ENCODE measurements at regions not wholly inside any gene's neighbourhood (a gene's known extent, or its start where the extent isn't known, plus 50 kb on each side); places are given as distances from the start of the nearest gene placed in this dataset.

GRCh38 chr17:71477356-71477755 lies 643.5 kb upstream of the SOX9 start:
- Histone ChIP-seq H3K9ac (ENCODE audit: low read length) (no peak overlapping the region), H3K4me3 (ENCODE audit: low read length) (no peak overlapping the region), H3K27me3 (ENCODE audit: control insufficient read depth, insufficient read depth, low read length) (no peaks in the 10 kb centered on the region), H3K4me1 (ENCODE audit: control insufficient read depth, low read depth, low read length) (no peaks in the 10 kb centered on the region), H3K36me3 (ENCODE audit: control insufficient read depth, low read depth, low read length) (no peaks in the 10 kb centered on the region), H3K9me3 (ENCODE audit: control insufficient read depth, low read depth, low read length) (no peaks in the 10 kb centered on the region), H3K27ac (ENCODE audit: low read length) (no peak overlapping the region)

GRCh38 chr17:71480099-71480498 lies 640.7 kb upstream of the SOX9 start:
- no peak overlapping the region for H3K27ac ChIP-seq (ENCODE audit: low read length)
- H3K9me3 ChIP-seq (ENCODE audit: control insufficient read depth, low read depth, low read length) = no peaks in the 10 kb centered on the region
- no peaks in the 10 kb centered on the region for H3K27me3 ChIP-seq (ENCODE audit: control insufficient read depth, insufficient read depth, low read length)
- no peak overlapping the region for H3K4me3 ChIP-seq (ENCODE audit: low read length)
- no peaks in the 10 kb centered on the region for H3K36me3 ChIP-seq (ENCODE audit: control insufficient read depth, low read depth, low read length)
- no peak overlapping the region for H3K9ac ChIP-seq (ENCODE audit: low read length)
- no peaks in the 10 kb centered on the region for H3K4me1 ChIP-seq (ENCODE audit: control insufficient read depth, low read depth, low read length)

- H3K9me3 ChIP-seq (ENCODE audit: control insufficient read depth, low read depth, low read length) = no peaks in the 10 kb centered on the region
- no peaks in the 10 kb centered on the region for H3K4me1 ChIP-seq (ENCODE audit: control insufficient read depth, low read depth, low read length)
- H3K9ac ChIP-seq (ENCODE audit: low read length) = no peak overlapping the region
- H3K36me3 ChIP-seq (ENCODE audit: control insufficient read depth, low read depth, low read length) = no peaks in the 10 kb centered on the region
- no peaks in the 10 kb centered on the region for H3K27me3 ChIP-seq (ENCODE audit: control insufficient read depth, insufficient read depth, low read length)
- no peak overlapping the region for H3K27ac ChIP-seq (ENCODE audit: low read length)
- H3K4me3 ChIP-seq (ENCODE audit: low read length) = no peak overlapping the region
Measured at GRCh38 chr17:71482625-71483024, 638.2 kb upstream of the SOX9 start.

- Histone ChIP-seq H3K27ac (ENCODE audit: low read length) (no peak overlapping the region), H3K4me3 (ENCODE audit: low read length) (no peak overlapping the region), H3K4me1 (ENCODE audit: control insufficient read depth, low read depth, low read length) (no peaks in the 10 kb centered on the region), H3K9me3 (ENCODE audit: control insufficient read depth, low read depth, low read length) (no peaks in the 10 kb centered on the region), H3K36me3 (ENCODE audit: control insufficient read depth, low read depth, low read length) (no peaks in the 10 kb centered on the region), H3K9ac (ENCODE audit: low read length) (no peak overlapping the region), H3K27me3 (ENCODE audit: control insufficient read depth, insufficient read depth, low read length) (no peaks in the 10 kb centered on the region)
Measured at GRCh38 chr17:71484546-71484945, 636.3 kb upstream of the SOX9 start.

DNA sequence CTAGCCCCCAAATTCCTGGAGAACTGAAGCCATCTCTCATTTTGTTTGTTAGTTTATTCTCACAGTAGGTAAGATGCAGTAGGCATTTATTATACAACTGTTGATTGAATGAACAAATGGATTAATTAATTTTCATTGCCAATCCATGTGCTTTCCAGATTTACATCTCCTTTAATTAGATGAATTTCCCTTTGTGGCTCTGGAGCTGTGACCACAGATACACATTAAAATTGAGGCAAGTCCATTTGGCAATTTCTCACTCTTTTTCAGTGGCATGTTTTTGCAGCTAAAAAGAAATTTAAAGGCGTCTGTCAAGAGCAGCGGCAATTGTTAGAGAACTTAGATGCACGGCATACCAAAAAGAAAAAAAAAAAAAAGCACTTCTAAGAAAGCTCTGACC lies 635.4 kb upstream of the SOX9 start:
- no peak overlapping the region for H3K9ac ChIP-seq (ENCODE audit: low read length)
- H3K9me3 ChIP-seq (ENCODE audit: control insufficient read depth, low read depth, low read length) = no peaks in the 10 kb centered on the region
- H3K36me3 ChIP-seq (ENCODE audit: control insufficient read depth, low read depth, low read length) = no peaks in the 10 kb centered on the region
- H3K4me1 ChIP-seq (ENCODE audit: control insufficient read depth, low read depth, low read length) = no peaks in the 10 kb centered on the region
- no peak overlapping the region for H3K27ac ChIP-seq (ENCODE audit: low read length)
- no peaks in the 10 kb centered on the region for H3K27me3 ChIP-seq (ENCODE audit: control insufficient read depth, insufficient read depth, low read length)
- no peak overlapping the region for H3K4me3 ChIP-seq (ENCODE audit: low read length)

DNA sequence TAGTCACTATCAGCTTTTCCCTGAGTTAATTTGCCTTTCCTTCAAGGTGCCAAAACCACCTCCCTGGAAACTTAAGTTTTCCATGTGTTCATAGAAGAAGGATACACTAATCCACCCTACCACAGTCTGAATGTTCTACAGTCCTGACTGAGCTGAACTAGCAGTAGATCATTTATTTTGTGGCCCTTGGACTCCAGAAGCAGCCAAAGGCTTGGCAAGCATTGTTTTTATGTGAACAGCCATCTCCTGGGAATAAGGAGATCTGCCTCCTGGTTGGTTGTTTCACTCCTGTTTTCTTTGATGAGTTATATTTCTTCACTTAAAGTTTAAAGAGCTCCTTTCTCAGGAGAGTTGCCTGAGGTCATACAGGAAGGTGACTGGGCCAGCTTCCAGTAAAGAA lies 634.6 kb upstream of the SOX9 start:
- no peak overlapping the region for H3K27ac ChIP-seq (ENCODE audit: low read length)
- no peaks in the 10 kb centered on the region for H3K36me3 ChIP-seq (ENCODE audit: control insufficient read depth, low read depth, low read length)

DNA sequence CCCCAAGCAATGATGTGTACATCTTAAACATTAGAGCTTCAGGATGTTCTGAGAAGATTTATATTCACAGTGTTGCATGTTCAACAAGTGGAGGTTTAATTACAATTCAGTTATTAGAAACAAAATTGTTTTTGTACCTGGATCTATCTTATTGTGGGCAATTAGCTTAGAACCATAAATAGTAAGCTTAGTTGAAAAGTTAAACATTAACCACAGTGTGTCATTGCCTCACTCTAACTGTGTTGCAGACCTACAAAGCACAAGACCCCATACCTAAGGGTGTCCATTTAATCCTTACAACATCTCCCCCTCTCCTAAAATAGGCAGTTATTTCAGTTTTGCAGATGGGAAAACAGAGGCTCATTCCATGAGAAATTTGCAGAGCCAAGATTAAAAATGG lies 632.0 kb upstream of the SOX9 start:
- Histone ChIP-seq H3K36me3 (ENCODE audit: control insufficient read depth, low read depth, low read length) (no peaks in the 10 kb centered on the region), H3K9me3 (ENCODE audit: control insufficient read depth, low read depth, low read length) (no peaks in the 10 kb centered on the region), H3K27me3 (ENCODE audit: control insufficient read depth, insufficient read depth, low read length) (no peaks in the 10 kb centered on the region), H3K27ac (ENCODE audit: low read length) (no peak overlapping the region), H3K9ac (ENCODE audit: low read length) (no peak overlapping the region), H3K4me1 (ENCODE audit: control insufficient read depth, low read depth, low read length) (no peaks in the 10 kb centered on the region), H3K4me3 (ENCODE audit: low read length) (no peak overlapping the region)

More for the DNA sequence above, 634.6 kb upstream of the SOX9 start:
- no peaks in the 10 kb centered on the region for H3K27me3 ChIP-seq (ENCODE audit: control insufficient read depth, insufficient read depth, low read length)
- no peak overlapping the region for H3K9ac ChIP-seq (ENCODE audit: low read length)
- no peaks in the 10 kb centered on the region for H3K9me3 ChIP-seq (ENCODE audit: control insufficient read depth, low read depth, low read length)
- no peak overlapping the region for H3K4me3 ChIP-seq (ENCODE audit: low read length)
- no peaks in the 10 kb centered on the region for H3K4me1 ChIP-seq (ENCODE audit: control insufficient read depth, low read depth, low read length)

DNA sequence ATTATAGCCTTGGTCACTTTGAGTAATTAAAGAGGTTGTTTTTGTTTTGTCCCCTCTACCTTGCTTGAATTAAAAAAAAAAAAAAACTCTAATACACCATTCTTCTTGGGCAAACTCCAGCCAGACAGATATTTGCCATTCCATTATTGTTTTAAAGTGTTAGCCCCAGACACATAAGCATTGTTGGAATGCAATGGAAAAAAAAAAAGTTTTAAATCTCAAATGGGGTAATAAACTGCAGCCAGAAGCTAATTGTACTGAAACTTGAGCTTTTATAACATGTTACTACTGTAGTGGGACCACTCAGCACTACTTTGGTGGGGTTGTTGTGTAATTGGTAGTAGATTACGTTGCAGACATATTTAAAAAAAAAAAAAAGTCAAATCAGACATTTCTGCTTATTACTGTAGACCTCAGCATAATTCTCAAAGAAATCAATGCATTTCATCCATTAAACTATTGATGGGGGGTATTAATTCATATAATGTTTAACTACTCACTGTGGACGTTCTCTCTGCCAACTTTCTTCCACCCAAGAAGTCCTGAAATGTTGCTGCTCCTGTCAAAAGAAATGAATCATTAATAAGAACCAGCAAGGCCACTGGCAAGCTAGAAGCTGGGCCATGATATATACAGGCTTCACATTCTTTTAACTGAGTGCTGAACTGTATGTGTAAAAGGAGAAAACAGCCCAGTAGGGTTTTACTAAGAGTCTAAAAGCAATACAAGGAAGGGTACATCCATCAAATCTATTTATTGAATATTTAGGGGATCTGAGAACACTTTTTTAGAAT lies 626.6 kb upstream of the SOX9 start:
- no peaks in the 10 kb centered on the region for H3K27me3 ChIP-seq (ENCODE audit: control insufficient read depth, insufficient read depth, low read length)
- H3K4me1 ChIP-seq (ENCODE audit: control insufficient read depth, low read depth, low read length) = no peaks in the 10 kb centered on the region
- H3K36me3 ChIP-seq (ENCODE audit: control insufficient read depth, low read depth, low read length) = no peaks in the 10 kb centered on the region
- no peak overlapping the region for H3K9ac ChIP-seq (ENCODE audit: low read length)
- H3K9me3 ChIP-seq (ENCODE audit: control insufficient read depth, low read depth, low read length) = no peaks in the 10 kb centered on the region
- H3K27ac ChIP-seq (ENCODE audit: low read length) = no peak overlapping the region
- H3K4me3 ChIP-seq (ENCODE audit: low read length) = no peak overlapping the region

GRCh38 chr17:71495420-71495819 lies 625.4 kb upstream of the SOX9 start:
- H3K9ac ChIP-seq (ENCODE audit: low read length) = no peak overlapping the region
- no peak overlapping the region for H3K4me3 ChIP-seq (ENCODE audit: low read length)
- no peaks in the 10 kb centered on the region for H3K27me3 ChIP-seq (ENCODE audit: control insufficient read depth, insufficient read depth, low read length)
- H3K27ac ChIP-seq (ENCODE audit: low read length) = no peak overlapping the region
- H3K4me1 ChIP-seq (ENCODE audit: control insufficient read depth, low read depth, low read length) = no peaks in the 10 kb centered on the region
- H3K36me3 ChIP-seq (ENCODE audit: control insufficient read depth, low read depth, low read length) = no peaks in the 10 kb centered on the region
- H3K9me3 ChIP-seq (ENCODE audit: control insufficient read depth, low read depth, low read length) = no peaks in the 10 kb centered on the region

DNA sequence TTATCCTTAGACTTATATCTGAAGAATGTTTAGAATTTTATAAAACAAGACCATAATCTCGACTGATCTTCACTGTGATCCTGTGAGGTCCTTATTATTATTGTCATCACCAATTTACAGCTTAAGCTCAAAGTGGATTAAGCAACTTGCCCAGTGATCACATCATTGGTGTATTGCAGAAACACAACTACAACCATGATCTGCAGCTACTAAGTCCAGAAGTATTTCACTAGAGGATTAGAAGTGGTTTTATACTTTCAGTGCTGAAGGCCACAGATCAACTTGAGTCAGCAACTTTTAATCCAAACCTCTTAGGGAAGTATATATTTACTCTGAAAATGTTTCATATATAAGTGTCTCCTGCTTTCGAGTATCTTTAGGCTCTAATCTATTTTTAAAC lies 624.3 kb upstream of the SOX9 start:
- H3K36me3 ChIP-seq (ENCODE audit: control insufficient read depth, low read depth, low read length) = no peaks in the 10 kb centered on the region
- H3K4me1 ChIP-seq (ENCODE audit: control insufficient read depth, low read depth, low read length) = no peaks in the 10 kb centered on the region
- H3K4me3 ChIP-seq (ENCODE audit: low read length) = no peak overlapping the region
- H3K27ac ChIP-seq (ENCODE audit: low read length) = no peak overlapping the region
- no peaks in the 10 kb centered on the region for H3K27me3 ChIP-seq (ENCODE audit: control insufficient read depth, insufficient read depth, low read length)
- H3K9me3 ChIP-seq (ENCODE audit: control insufficient read depth, low read depth, low read length) = no peaks in the 10 kb centered on the region
- no peak overlapping the region for H3K9ac ChIP-seq (ENCODE audit: low read length)

GRCh38 chr17:71500761-71501555 lies 619.9 kb upstream of the SOX9 start:
- Histone ChIP-seq H3K9me3 (ENCODE audit: control insufficient read depth, low read depth, low read length) (no peaks in the 10 kb centered on the region), H3K9ac (ENCODE audit: low read length) (no peak overlapping the region), H3K36me3 (ENCODE audit: control insufficient read depth, low read depth, low read length) (no peaks in the 10 kb centered on the region), H3K27me3 (ENCODE audit: control insufficient read depth, insufficient read depth, low read length) (no peaks in the 10 kb centered on the region), H3K27ac (ENCODE audit: low read length) (no peak overlapping the region), H3K4me1 (ENCODE audit: control insufficient read depth, low read depth, low read length) (no peaks in the 10 kb centered on the region), H3K4me3 (ENCODE audit: low read length) (no peak overlapping the region)

DNA sequence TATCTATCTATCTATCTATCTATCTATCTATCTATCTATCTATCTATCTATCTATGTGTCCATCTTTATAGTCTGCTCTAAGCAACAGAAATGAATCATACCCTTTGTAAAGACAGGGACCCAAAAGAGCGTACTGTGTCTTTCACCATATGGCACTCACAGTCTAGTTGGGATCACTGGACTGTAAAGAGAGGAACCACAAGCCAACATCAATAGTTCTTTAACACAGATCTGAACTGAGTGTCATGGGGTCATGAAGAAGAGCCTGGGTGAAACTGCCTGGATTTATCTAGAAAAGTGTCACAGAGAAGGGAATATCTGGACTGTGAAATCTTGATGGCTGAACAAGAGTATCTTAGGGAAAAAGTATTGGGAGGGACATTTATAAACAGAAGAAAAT lies 619.1 kb upstream of the SOX9 start:
- Histone ChIP-seq H3K9ac (ENCODE audit: low read length) (no peak overlapping the region), H3K27ac (ENCODE audit: low read length) (no peak overlapping the region), H3K9me3 (ENCODE audit: control insufficient read depth, low read depth, low read length) (no peaks in the 10 kb centered on the region), H3K36me3 (ENCODE audit: control insufficient read depth, low read depth, low read length) (no peaks in the 10 kb centered on the region), H3K27me3 (ENCODE audit: control insufficient read depth, insufficient read depth, low read length) (no peaks in the 10 kb centered on the region), H3K4me3 (ENCODE audit: low read length) (no peak overlapping the region), H3K4me1 (ENCODE audit: control insufficient read depth, low read depth, low read length) (no peaks in the 10 kb centered on the region)

Data from iPS-18a (cell line).